ENCODE measurements at regions not wholly inside any gene's neighbourhood (a gene's known extent, or its start where the extent isn't known, plus 50 kb on each side); places are given as distances from the start of the nearest gene placed in this dataset.

DNA sequence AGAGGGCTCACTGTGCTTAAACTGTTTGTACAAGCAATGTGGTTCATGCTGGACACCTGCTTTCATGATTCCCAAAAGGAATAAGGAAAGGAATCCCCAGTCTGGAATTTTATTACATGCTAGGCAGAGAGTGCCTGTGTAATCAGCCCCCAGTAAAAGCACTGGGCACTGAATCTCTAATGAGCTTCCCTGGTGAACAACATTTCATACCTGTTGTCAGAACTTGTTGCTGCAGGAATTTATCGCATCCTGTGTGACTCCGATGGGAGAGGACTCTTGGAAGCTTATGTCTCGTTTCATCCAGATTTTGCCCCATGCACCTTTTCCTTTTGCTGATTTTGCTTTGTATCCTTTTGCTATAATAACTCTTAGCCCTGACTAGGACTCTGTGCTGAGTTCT, 190.2 kb upstream of the HMGA2 start:
- Mint-ChIP-seq H3K27ac (peak overlapping the region in 2 of 3 experiments; percentile 49 to 76), H3K4me1 (peaks cover 30% of the 10 kb centered on the region), H3K36me3 (ENCODE audit: low read depth) (no peaks in the 10 kb centered on the region), H3K9me3 (no peaks in the 10 kb centered on the region), H3K4me3 (no peak overlapping the region), H3K27me3 (ENCODE audit: low read depth) (peaks cover 9% of the 10 kb centered on the region)
- TF ChIP-seq, protein P1, sequence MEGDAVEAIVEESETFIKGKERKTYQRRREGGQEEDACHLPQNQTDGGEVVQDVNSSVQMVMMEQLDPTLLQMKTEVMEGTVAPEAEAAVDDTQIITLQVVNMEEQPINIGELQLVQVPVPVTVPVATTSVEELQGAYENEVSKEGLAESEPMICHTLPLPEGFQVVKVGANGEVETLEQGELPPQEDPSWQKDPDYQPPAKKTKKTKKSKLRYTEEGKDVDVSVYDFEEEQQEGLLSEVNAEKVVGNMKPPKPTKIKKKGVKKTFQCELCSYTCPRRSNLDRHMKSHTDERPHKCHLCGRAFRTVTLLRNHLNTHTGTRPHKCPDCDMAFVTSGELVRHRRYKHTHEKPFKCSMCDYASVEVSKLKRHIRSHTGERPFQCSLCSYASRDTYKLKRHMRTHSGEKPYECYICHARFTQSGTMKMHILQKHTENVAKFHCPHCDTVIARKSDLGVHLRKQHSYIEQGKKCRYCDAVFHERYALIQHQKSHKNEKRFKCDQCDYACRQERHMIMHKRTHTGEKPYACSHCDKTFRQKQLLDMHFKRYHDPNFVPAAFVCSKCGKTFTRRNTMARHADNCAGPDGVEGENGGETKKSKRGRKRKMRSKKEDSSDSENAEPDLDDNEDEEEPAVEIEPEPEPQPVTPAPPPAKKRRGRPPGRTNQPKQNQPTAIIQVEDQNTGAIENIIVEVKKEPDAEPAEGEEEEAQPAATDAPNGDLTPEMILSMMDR (IDR thresholded peaks at IDR 0.05; ENCODE audit: unreplicated experiment in 3 of 3) = no peak

- no peak overlapping the region for H3K4me3 Mint-ChIP-seq
- peaks cover 2% of the 10 kb centered on the region for H3K9me3 Mint-ChIP-seq
- H3K36me3 Mint-ChIP-seq (ENCODE audit: low read depth) = no peaks in the 10 kb centered on the region
- peak overlapping the region in 2 of 3 experiments; percentile 69 to 76 for H3K27ac Mint-ChIP-seq
- H3K27me3 Mint-ChIP-seq (ENCODE audit: low read depth) = peaks cover 9% of the 10 kb centered on the region
- TF ChIP-seq, protein P1 (IDR thresholded peaks at IDR 0.05; ENCODE audit: unreplicated experiment in 3 of 3) = no peak
- H3K4me1 Mint-ChIP-seq = peaks cover 30% of the 10 kb centered on the region
Measured at GRCh38 chr12:65634626-65635331, 189.5 kb upstream of the HMGA2 start.

GRCh38 chr12:65636436-65636835, 187.8 kb upstream of the HMGA2 start:
- no peak overlapping the region for H3K27ac Mint-ChIP-seq
- H3K27me3 Mint-ChIP-seq (ENCODE audit: low read depth) = peaks cover 9% of the 10 kb centered on the region
- H3K36me3 Mint-ChIP-seq (ENCODE audit: low read depth) = no peaks in the 10 kb centered on the region
- H3K4me3 Mint-ChIP-seq = no peak overlapping the region
- peaks cover 2% of the 10 kb centered on the region for H3K9me3 Mint-ChIP-seq
- TF ChIP-seq, protein P1 (IDR thresholded peaks at IDR 0.05; ENCODE audit: unreplicated experiment in 3 of 3) = no peak
- H3K4me1 Mint-ChIP-seq = peaks cover 32% of the 10 kb centered on the region

- TF ChIP-seq, protein P1 (IDR thresholded peaks at IDR 0.05; ENCODE audit: unreplicated experiment in 3 of 3) = no peak
- H3K9me3 Mint-ChIP-seq = peaks cover 2% of the 10 kb centered on the region
- no peaks in the 10 kb centered on the region for H3K36me3 Mint-ChIP-seq (ENCODE audit: low read depth)
- peaks cover 7% of the 10 kb centered on the region for H3K27me3 Mint-ChIP-seq (ENCODE audit: low read depth)
- H3K27ac Mint-ChIP-seq = no peak overlapping the region
- H3K4me1 Mint-ChIP-seq = peaks cover 31% of the 10 kb centered on the region
- H3K4me3 Mint-ChIP-seq = no peak overlapping the region
Measured at GRCh38 chr12:65637150-65637549, 187.1 kb upstream of the HMGA2 start.

GRCh38 chr12:65637774-65638173, 186.5 kb upstream of the HMGA2 start:
- H3K36me3 Mint-ChIP-seq (ENCODE audit: low read depth) = no peaks in the 10 kb centered on the region
- H3K4me3 Mint-ChIP-seq = no peak overlapping the region
- peaks cover 29% of the 10 kb centered on the region for H3K4me1 Mint-ChIP-seq
- no peak overlapping the region for H3K27ac Mint-ChIP-seq
- H3K27me3 Mint-ChIP-seq (ENCODE audit: low read depth) = peaks cover 5% of the 10 kb centered on the region
- H3K9me3 Mint-ChIP-seq = peaks cover 2% of the 10 kb centered on the region
- TF ChIP-seq, protein P1 (IDR thresholded peaks at IDR 0.05; ENCODE audit: unreplicated experiment in 3 of 3) = no peak

DNA sequence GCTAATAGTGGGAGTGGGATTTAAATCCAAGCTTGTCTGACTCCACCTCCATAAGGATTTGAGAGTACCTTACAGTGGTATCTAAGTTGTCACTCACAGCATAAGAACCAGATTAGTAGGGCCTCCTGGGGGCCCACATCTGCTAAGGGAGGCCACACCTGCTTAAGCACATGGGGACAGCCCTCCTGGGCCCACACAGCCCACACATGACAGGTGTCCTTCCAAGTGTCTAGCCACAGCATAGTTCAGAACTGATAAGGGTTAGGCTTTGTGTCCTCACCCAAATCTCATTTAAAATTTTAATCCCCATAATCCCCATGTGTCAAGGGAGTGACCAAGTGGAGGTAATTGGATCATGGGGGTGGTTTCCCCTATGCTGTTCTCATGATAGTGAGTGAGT, 186.0 kb upstream of the HMGA2 start:
- TF ChIP-seq, protein P1 (IDR thresholded peaks at IDR 0.05; ENCODE audit: unreplicated experiment in 3 of 3) = no peak
- no peaks in the 10 kb centered on the region for H3K36me3 Mint-ChIP-seq (ENCODE audit: low read depth)
- no peak overlapping the region for H3K4me3 Mint-ChIP-seq
- H3K27ac Mint-ChIP-seq = no peak overlapping the region
- peaks cover 2% of the 10 kb centered on the region for H3K9me3 Mint-ChIP-seq
- H3K27me3 Mint-ChIP-seq (ENCODE audit: low read depth) = peaks cover 5% of the 10 kb centered on the region
- peaks cover 28% of the 10 kb centered on the region for H3K4me1 Mint-ChIP-seq

Measured in nephron (organoid).